Spleen (tissue), 7 donors: ENCODE measurements at regions not wholly inside any gene's neighbourhood (a gene's known extent, or its start where the extent isn't known, plus 50 kb on each side); places are given as distances from the start of the nearest gene placed in this dataset.

ENCODE experiments used
- CTCF ChIP-seq, 11 experiments: fragments of 200-600 bp in 7 of 11; fragments of 450-650 bp in 4 of 11; sonication (generic) in 4 of 11; IDR thresholded peaks in 8 of 11; conservative IDR thresholded peaks in 3 of 11; 1 replicate in 7 of 11; 2 replicates in 4 of 11; pipeline versions ENCODE4 v1.4.0 to v1.8.0; 2016 to 2021; ENCODE audit warnings: antibody characterized with exemption in 11 of 11, inconsistent platforms in 4 of 11, mild to moderate bottlenecking in 1 of 11
- POLR2AphosphoS5 ChIP-seq, 3 donors: sonication (generic); formaldehyde crosslinking; IDR thresholded peaks; one replicate each; pipeline ENCODE4 v1.5.1; 2017; ENCODE audit warnings: antibody characterized with exemption in 3 of 3
- donor health status: DM: no; HTN: no; CAD: no; lungs with moderate emphysema.
- donor health status: DM: no; HTN: no; CAD: no.
- donor health status: DM: no; HTN: no; CAD: no.

GRCh38 chr6:112640891-112641290 lies 293.8 kb downstream of the RFPL4B start:
- no peak for TF ChIP-seq CTCF (IDR thresholded peaks at IDR 0.05 in 8 of 11, conservative IDR thresholded peaks at IDR 0.05 in 3 of 11)
- TF ChIP-seq POLR2AphosphoS5 (IDR thresholded peaks at IDR 0.05), result no peak
